Breast epithelium (tissue), 3 donors: ENCODE measurements at regions not wholly inside any gene's neighbourhood (a gene's known extent, or its start where the extent isn't known, plus 50 kb on each side); places are given as distances from the start of the nearest gene placed in this dataset.

Experiments used
- CTCF ChIP-seq, 3 donors: fragments of 450-650 bp; IDR thresholded peaks; one replicate each; pipeline ENCODE4 v1.5.1; 2016 to 2017; ENCODE audit warnings: antibody characterized with exemption in 3 of 3, mild to moderate bottlenecking in 3 of 3, moderate library complexity in 3 of 3
- POLR2A ChIP-seq: fragments of 450-650 bp; IDR thresholded peaks from one replicate; pipeline ENCODE4 v1.6.1; 2016; ENCODE audit warnings: antibody characterized with exemption, mild to moderate bottlenecking, moderate library complexity

GRCh38 chr10:42926843-42927242 lies 144.2 kb downstream of the BMS1 start:
- no peak for TF ChIP-seq POLR2A
- TF ChIP-seq CTCF (IDR thresholded peaks at IDR 0.05) = no peak
